Mucosa of descending colon (tissue), 3 donors: ENCODE measurements at regions not wholly inside any gene's neighbourhood (a gene's known extent, or its start where the extent isn't known, plus 50 kb on each side); places are given as distances from the start of the nearest gene placed in this dataset.

Experiments
- ATAC-seq: fragments of 200-7000 bp; cut with Tn5 transposase; one replicate; pipeline ENCODE4 v1.9.1; 2020; ENCODE audit warnings: mild to moderate bottlenecking, moderate library complexity
- DNase-seq, 3 donors: peaks; one replicate each; pipeline ENCODE4 v3.0.0-alpha.2; 2020
- H3K36me3 ChIP-seq: fragments of 200-600 bp; one replicate; pipeline ENCODE4 v1.8.0; 2021; ENCODE audit warnings: low read depth, mild to moderate bottlenecking
- H3K4me1 ChIP-seq: fragments of 200-600 bp; one replicate; pipeline ENCODE4 v1.8.0; 2021; ENCODE audit warnings: low read depth, mild to moderate bottlenecking
- H3K4me3 ChIP-seq: fragments of 200-600 bp; one replicate; pipeline ENCODE4 v1.8.0; 2021; ENCODE audit warnings: mild to moderate bottlenecking
- H3K9me3 ChIP-seq: fragments of 200-600 bp; one replicate; pipeline ENCODE4 v1.8.0; 2021; ENCODE audit warnings: mild to moderate bottlenecking
- CTCF ChIP-seq: fragments of 200-600 bp; IDR thresholded peaks from one replicate; pipeline ENCODE4 v1.8.0; 2022; ENCODE audit warnings: antibody characterized with exemption, mild to moderate bottlenecking
- intact Hi-C, 2 donors: fragments of 100-400 bp; cut with DNase I in 1 of 2; cut with micrococcal nuclease in 1 of 2; formaldehyde crosslinking; loops; one replicate each; pipeline versions ENCODE4 v1.11.0 to v1.11.1; 2022; cut with DNase I, micrococcal nuclease
- donor health status: DM: no; HTN: no; CAD: no; lungs with moderate emphysema.
- donor health status: DM: no; HTN: no; CAD: no.
- donor health status: DM: no; HTN: yes; CAD: no.

- H3K9me3 ChIP-seq: no peaks in the 10 kb centered on the region
- no peaks in the 10 kb centered on the region for H3K36me3 ChIP-seq
- ATAC-seq (no peak), DNase-seq (no peak)
- no peak for TF ChIP-seq CTCF
- H3K4me3 ChIP-seq: no peak overlapping the region
- intact Hi-C loops: no loop called here
- no peaks in the 10 kb centered on the region for H3K4me1 ChIP-seq
These were observed 397.9 kb downstream of the TOX3 start for GRCh38 chr16:52149003-52149402.

- TF ChIP-seq CTCF: no peak
- H3K9me3 ChIP-seq: no peaks in the 10 kb centered on the region
- no peak overlapping the region for H3K4me3 ChIP-seq
- no peaks in the 10 kb centered on the region for H3K36me3 ChIP-seq
- no peaks in the 10 kb centered on the region for H3K4me1 ChIP-seq
- intact Hi-C loops: no loop called here
- DNase-seq (no peak), ATAC-seq (no peak)
These were observed 405.1 kb downstream of the TOX3 start for GRCh38 chr16:52141871-52142270.

GRCh38 chr16:52128361-52128760 lies 418.6 kb downstream of the TOX3 start:
- Histone ChIP-seq H3K4me1 (no peaks in the 10 kb centered on the region), H3K36me3 (no peaks in the 10 kb centered on the region), H3K9me3 (no peaks in the 10 kb centered on the region), H3K4me3 (no peak overlapping the region)
- DNase-seq: no peak
- ATAC-seq: no peak
- TF ChIP-seq CTCF: no peak
- intact Hi-C loops: no loop called here

GRCh38 chr16:52123842-52124241 lies 423.1 kb downstream of the TOX3 start:
- TF ChIP-seq CTCF: no peak
- no peak for ATAC-seq
- no peak for DNase-seq
- no peaks in the 10 kb centered on the region for H3K9me3 ChIP-seq
- no peaks in the 10 kb centered on the region for H3K4me1 ChIP-seq
- H3K36me3 ChIP-seq: no peaks in the 10 kb centered on the region
- H3K4me3 ChIP-seq: no peak overlapping the region
- intact Hi-C loops: no loop called here

- H3K4me1 ChIP-seq: no peaks in the 10 kb centered on the region
- H3K36me3 ChIP-seq: no peaks in the 10 kb centered on the region
- DNase-seq (no peak), ATAC-seq (no peak)
- intact Hi-C loops: no loop called here
- no peak overlapping the region for H3K4me3 ChIP-seq
- no peaks in the 10 kb centered on the region for H3K9me3 ChIP-seq
- TF ChIP-seq CTCF: no peak
These were observed 423.7 kb downstream of the TOX3 start for GRCh38 chr16:52123061-52123839.

GRCh38 chr16:52117171-52117570 lies 429.8 kb downstream of the TOX3 start:
- no peaks in the 10 kb centered on the region for H3K36me3 ChIP-seq
- no peak for TF ChIP-seq CTCF
- H3K9me3 ChIP-seq: no peaks in the 10 kb centered on the region
- H3K4me1 ChIP-seq: no peaks in the 10 kb centered on the region
- DNase-seq (no peak), ATAC-seq (no peak)
- H3K4me3 ChIP-seq: no peak overlapping the region
- intact Hi-C loops: no loop called here
